DMS153 (cell line): ENCODE measurements at regions not wholly inside any gene's neighbourhood (a gene's known extent, or its start where the extent isn't known, plus 50 kb on each side); places are given as distances from the start of the nearest gene placed in this dataset.
A peak's percentile ranks its signal among the peaks of the same experiment; 100 is the strongest.

ENCODE experiments used
- DNase-seq: peaks from one replicate; lab custom pipeline; 2025; lab: John Stamatoyannopoulos, UW

DNA sequence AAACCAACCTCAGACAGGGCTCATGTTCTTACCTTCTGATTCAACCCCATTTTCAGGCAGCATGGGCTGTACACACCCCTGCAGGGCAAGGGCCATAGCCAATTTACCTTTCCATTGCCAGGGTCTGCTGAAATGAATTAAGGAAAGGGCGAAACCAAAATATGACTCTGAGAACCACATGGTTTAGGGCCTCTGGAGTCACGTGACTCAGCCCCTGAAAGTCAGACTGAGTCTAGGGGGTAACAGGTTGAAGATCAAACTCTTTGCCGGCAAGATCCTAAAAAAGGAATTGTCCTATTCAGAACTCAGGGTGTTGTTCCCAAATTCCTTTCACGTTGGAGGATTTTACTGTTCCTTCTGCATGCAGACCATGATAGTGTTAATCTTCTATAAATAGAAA is 118.9 kb downstream of the RAB11FIP2 start:
- DNase-seq, result no peak

GRCh38 chr10:117928281-117928680 is 118.5 kb downstream of the RAB11FIP2 start:
- DNase-seq, result no peak

- DNase-seq, result no peak
Observed at GRCh38 chr10:117928741-117929140, 118.0 kb downstream of the RAB11FIP2 start.

DNA sequence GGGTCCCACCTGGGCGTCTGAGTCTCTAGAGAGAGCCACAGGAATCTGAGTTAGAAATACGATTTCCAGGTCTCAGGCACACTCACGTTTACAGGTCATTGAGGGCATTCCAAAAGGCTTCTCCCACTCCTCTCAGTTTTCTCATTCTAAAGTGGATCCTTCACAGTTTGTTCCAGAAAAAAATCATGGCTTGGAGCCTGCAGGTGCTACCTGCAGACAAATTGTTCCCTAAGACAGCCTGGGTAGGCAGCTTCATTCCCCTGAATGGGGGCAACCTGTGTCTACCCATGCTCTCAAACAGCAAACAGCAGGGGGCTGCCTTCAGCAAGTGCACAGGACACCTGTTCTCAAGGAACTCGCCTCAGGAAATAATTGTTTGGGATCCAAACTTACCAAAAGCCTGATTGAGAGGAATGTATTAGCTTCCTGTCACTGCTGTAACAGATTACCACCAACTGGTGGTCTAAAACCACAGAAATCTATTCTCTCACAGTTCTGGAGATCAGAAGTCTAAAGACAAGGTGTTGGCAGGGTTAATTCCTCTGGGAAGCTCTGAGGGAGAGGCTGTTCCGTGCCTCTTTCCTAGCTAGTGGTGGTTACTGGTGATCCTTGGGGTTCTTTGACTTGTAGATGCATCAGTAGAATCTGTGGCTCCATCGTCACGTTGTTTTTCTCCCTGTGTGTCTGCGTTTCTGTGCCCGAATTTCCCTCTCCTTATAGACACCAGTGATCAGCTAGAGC is 117.2 kb downstream of the RAB11FIP2 start:
- no peak for DNase-seq

GRCh38 chr10:117931078-117931477 is 115.7 kb downstream of the RAB11FIP2 start:
- no peak for DNase-seq

GRCh38 chr10:117933036-117933435 is 113.7 kb downstream of the RAB11FIP2 start:
- DNase-seq, result no peak

- no peak for DNase-seq
Observed at GRCh38 chr10:117934477-117934876, 112.3 kb downstream of the RAB11FIP2 start.

DNA sequence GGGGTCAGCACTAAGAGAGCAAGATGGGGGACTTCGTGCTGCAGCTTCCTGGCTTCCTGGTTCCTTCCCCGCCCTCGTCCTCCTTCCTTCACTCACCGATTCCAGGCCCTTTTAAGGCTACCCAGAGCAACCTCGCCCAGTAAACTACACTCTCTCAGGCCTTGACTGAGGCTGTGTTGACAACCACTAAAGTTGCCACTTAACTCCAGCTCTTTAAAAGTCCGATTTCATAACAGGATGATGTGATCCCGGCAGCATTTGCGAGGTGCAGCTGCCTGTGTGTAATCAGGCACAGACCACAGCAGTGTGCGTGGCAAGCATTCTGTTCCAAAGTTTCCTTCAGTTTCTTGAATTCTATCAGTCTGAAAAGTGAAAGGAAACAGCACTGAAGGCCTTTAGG is 110.6 kb downstream of the RAB11FIP2 start:
- peak; percentile 63 for DNase-seq

DNA sequence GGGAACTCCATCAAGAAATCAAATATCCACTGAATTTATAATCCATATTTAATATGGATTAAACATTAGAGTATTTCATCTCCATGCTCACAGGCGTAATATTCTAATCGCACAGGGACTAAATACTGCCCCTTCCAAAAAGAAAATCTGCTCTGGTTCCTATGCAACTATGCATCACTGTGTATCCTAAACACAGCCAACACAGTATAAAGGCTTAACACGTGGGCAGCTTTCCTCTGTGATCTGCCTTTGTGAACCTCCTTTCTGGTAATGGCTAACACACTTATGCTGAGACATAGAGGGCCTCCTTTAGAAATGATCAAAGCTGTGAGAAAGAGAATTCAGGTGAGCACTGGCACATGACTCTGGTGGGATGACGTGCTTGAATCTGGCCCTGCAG is 110.2 kb downstream of the RAB11FIP2 start:
- DNase-seq, result no peak

DNA sequence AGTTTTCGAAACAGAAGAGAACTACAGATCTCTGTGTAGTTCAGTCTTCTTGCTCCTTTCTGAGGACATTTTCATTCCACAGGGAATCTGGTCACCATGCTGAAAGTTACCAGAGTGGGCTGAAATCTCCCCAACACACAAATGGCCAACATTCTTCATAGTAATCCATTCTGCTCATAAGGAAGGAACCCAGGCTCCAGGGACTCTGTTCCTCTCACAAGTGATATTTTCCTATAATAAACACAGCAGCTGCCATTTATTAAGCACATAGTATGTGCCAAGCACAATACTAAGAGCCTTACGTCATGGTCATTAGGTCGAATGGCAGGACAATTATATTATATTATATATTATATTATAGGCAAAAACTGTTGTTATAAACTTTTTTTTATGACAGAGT is 109.8 kb downstream of the RAB11FIP2 start:
- no peak for DNase-seq

DNA sequence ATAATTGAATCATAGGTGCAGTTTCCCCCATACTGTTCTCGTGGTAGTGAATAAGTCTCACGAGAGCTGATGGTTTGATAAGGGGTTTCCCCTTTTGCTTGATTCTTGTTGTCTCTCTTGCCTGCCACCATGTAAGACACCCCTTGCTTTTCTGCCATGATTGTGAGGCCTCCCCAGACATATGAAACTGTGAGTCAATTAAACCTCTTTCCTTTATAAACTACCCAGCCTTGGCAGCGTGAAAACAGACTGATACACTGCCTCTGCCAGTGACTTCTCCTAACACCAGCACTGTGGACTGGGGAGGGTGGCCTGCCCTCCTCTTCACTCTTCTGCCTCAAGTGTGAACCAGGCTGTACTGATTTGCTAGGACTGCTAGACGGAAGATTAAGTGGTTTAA is 108.6 kb downstream of the RAB11FIP2 start:
- DNase-seq, result no peak

DNA sequence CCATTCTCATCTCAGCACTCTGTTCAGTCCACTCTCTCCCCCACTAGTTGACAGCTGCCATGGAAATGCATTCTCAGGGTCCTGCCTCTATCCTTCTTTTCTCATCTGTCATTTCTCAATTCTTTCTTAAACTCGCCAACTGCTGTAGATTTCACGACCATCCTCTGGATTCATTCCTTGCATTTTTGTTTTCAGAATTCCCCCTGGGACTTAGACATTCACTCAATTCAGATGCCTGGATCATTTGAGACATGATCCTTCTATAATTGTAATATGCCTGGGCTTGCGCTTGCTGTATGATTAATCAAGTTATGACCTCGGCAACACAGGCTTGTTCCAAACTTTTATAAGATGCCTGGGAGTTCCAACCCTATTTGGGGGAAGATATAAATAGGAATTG is 104.5 kb downstream of the RAB11FIP2 start:
- DNase-seq, result no peak

DNA sequence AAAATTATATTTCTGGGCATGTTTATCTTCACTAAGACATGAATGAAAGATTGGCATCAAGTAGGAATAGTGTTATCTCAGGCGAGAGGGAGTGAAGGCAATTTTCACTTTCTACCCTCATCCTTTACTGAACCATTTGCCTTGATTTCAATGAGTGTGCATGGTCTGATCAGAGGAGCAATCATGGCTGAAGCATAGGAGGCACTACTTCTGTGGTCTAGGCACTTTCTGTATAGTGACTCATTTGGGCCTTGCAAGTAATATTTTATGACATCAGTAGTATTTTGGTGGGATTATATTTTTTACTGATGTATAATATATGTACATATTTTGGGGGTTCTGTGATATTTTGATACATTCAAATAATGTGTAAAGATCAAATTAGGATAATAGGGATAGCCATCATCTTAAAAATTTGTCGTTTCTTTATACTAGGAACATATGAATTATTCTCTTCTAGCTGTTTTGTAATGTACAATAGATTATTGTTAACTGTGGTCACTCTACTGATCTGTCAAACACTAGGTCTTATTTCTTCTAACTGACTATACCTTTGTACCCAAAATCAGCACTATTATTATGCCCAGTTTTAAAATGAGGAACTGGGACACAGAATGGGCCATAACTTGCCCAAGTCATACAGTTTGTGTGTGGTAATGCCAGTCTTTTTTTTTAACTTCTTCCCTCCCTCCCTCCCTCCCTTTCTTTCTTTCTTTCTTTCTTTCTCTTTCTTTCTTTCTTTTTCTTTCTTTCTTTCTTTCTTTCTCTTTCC is 101.9 kb downstream of the RAB11FIP2 start:
- no peak for DNase-seq

- DNase-seq, result no peak
Observed at GRCh38 chr10:117945651-117946050, 101.1 kb downstream of the RAB11FIP2 start.

DNA sequence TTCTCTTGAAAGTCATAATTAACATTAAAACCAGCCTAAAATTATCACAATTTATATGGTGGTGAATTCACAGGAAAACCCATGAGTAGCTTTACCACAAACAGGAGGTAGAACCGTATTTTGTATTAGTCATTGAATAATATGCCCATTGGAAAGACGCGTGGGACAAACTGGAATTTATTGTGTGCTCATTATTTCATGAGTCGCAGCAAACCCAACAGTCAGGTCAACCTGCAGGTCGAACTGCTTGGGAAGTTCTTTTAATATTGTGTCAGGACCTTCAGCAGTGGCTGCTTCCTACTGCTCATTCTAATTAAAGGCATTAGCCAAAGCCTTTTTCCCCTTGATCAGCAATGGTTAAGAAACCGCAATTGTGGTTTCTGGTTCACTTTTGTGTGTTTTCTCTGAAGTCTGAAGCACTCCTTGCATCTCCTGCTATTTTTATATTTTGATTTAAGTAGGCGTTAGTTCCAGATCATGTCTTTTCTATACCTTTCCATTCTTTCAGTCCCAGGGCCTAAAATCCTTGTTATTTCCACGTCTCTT is 100.1 kb downstream of the RAB11FIP2 start:
- no peak for DNase-seq

DNA sequence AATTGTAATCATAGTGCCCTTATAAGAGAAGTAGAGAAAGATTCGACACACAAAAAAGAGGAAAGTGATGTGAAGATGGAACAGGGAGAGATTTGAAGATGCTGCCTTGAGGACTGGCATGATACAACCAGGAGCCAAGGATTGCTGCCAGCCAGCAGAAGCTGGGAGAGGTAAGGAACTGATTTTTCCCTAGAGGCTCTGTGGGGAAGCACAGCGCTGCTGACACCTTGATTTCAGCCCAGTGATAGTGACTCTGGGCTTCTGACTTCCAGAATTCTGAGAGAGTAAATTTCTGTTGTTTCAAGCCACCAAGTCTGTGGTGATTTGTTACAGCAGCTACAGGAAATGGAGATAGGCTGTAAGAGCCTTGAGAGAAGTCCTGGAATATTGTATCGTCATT is 98.2 kb downstream of the RAB11FIP2 start:
- DNase-seq, result no peak

- peak; percentile 89 for DNase-seq
Observed at GRCh38 chr10:117950408-117950807, 96.3 kb downstream of the RAB11FIP2 start.
